Panc1 (cell line): ENCODE measurements at regions not wholly inside any gene's neighbourhood (a gene's known extent, or its start where the extent isn't known, plus 50 kb on each side); places are given as distances from the start of the nearest gene placed in this dataset.

ENCODE experiments used
- ATAC-seq: fragments of 200-7000 bp; cut with Tn5 transposase; 2 replicates; pipeline ENCODE4 v1.9.1; 2020; ENCODE audit warnings: mild to moderate bottlenecking, moderate library complexity
- BruUV-seq: library from RNA; stranded (reverse); fragments of 400-500 nt; replicated peaks from 2 replicates; lab custom pipeline; 2021; lab: Mats Ljungman, UMichigan
- CTCF ChIA-PET: fragments of 300-600 bp; sonication (Branson Sonifier 250); formaldehyde crosslinking; loops from one replicate; lab custom pipeline; 2022; ENCODE audit warnings: antibody characterized with exemption; lab: Charles Lee
- POLR2A ChIA-PET: fragments of 300-600 bp; sonication (Branson Sonifier 250); formaldehyde crosslinking; loops from one replicate; lab custom pipeline; 2022; ENCODE audit warnings: antibody characterized with exemption; lab: Charles Lee
- DNase-seq: peaks from one replicate; pipeline ENCODE4 v3.0.0-alpha.2; 2010; ENCODE audit warnings: low read depth, low spot score
- H3K27ac ChIP-seq: 2 replicates; pipeline ENCODE4 v1.5.1; 2011; ENCODE audit warnings: mild to moderate bottlenecking, low read length, inconsistent platforms
- H3K27me3 ChIP-seq: fragments of 200-500 bp; sonication (Bioruptor generic); 2 replicates; pipeline ENCODE4 v1.6.0; 2014; ENCODE audit warnings: low read length, inconsistent platforms; ENCODE audit not compliant: control insufficient read depth, insufficient read depth
- H3K36me3 ChIP-seq: fragments of 200-500 bp; sonication (Bioruptor generic); 2 replicates; pipeline ENCODE4 v1.5.1; 2014; ENCODE audit warnings: inconsistent platforms, mild to moderate bottlenecking, low read length, moderate library complexity; ENCODE audit not compliant: control insufficient read depth, insufficient read depth
- H3K4me1 ChIP-seq: 2 replicates; pipeline ENCODE4 v1.5.1; 2011; ENCODE audit warnings: inconsistent platforms, mild to moderate bottlenecking, low read length, moderate library complexity; ENCODE audit not compliant: control insufficient read depth, insufficient read depth
- H3K4me3 ChIP-seq, 2 experiments: 2 replicates each; pipeline ENCODE4 v1.5.1; 2011 to 2012; ENCODE audit warnings: low read depth in 2 of 2, low read length in 2 of 2, mild to moderate bottlenecking in 2 of 2, inconsistent platforms in 1 of 2, moderate library complexity in 1 of 2
- H3K9me3 ChIP-seq: fragments of 200-500 bp; sonication (Bioruptor generic); 2 replicates; pipeline ENCODE4 v1.5.1; 2014; ENCODE audit warnings: low read depth, mild to moderate bottlenecking, inconsistent platforms, low read length, moderate library complexity; ENCODE audit not compliant: control insufficient read depth, insufficient read depth
- POLR2AphosphoS5 ChIP-seq: IDR thresholded peaks from 2 replicates; pipeline ENCODE4 v1.6.1; 2012; ENCODE audit warnings: mild to moderate bottlenecking, low read depth, low read length, moderate library complexity
- SIN3A ChIP-seq: IDR thresholded peaks from 2 replicates; pipeline ENCODE4 v1.6.1; 2012; ENCODE audit warnings: low read depth, mild to moderate bottlenecking, low read length, moderate library complexity, borderline replicate concordance; ENCODE audit not compliant: insufficient read depth
- TCF7L2 ChIP-seq: IDR thresholded peaks from 2 replicates; pipeline ENCODE4 v1.6.1; 2011; ENCODE audit warnings: mild to moderate bottlenecking, low read depth, low read length, inconsistent platforms
- in situ Hi-C: cut with HindIII; loops from 2 replicates; pipeline ENCODE4 v1.10.0; 2016; ENCODE audit warnings: low sequenced_read_pairs, low pct_unique_long_range_greater_than_20kb
- intact Hi-C: fragments of 100-400 bp; cut with micrococcal nuclease; formaldehyde crosslinking; loops from one replicate; pipeline ENCODE4 v1.10.0; 2022; ENCODE audit not compliant: unreplicated experiment
- TF ChIP-seq, protein P1 (sequence below): fragments of 450-650 bp; IDR thresholded peaks from 2 replicates; pipeline ENCODE4 v1.5.1; 2017; ENCODE audit warnings: mild to moderate bottlenecking
- TF ChIP-seq, protein P2 (sequence below), 2 experiments: IDR thresholded peaks; 2 replicates each; pipeline ENCODE4 v1.6.1; 2011 to 2012; ENCODE audit warnings: low read depth in 2 of 2, control low read depth in 1 of 2, low read length in 1 of 2, mild to moderate bottlenecking in 1 of 2, moderate library complexity in 1 of 2; ENCODE audit not compliant: insufficient read depth in 1 of 2

DNA sequence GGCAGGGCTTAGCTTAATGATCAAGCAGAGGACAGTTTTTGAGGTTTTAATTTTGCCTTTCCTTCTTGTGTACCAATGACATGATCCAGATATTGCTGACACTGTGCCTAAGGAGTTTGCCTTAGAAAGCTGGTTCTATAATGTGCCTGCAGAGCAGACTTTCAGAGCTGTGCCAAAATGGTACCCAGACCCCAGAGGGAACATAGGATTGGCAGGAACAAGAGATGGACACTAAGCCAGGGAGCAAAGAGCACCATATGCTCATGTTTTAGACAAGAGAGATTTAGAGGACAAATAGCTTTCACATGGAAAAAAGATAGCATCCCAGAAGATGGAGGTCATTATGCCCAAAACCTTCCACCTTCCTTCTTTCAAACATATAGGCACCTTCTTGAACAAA lies 1241.5 kb upstream of the SPRY2 start:
- POLR2A ChIA-PET: no interaction called here
- ATAC-seq (no peak), DNase-seq (no peak)
- H3K27me3 ChIP-seq: no peaks in the 10 kb centered on the region
- no peak overlapping the region for H3K4me3 ChIP-seq
- intact Hi-C loops: no loop called here
- no peaks in the 10 kb centered on the region for H3K9me3 ChIP-seq
- BruUV-seq: no TSS peak
- CTCF ChIA-PET: interaction anchor here (0.6 kb wide), 1 partner anchor 35 kb away, joined by 3 read pairs; no protein-coding TSS in a partner anchor
- H3K36me3 ChIP-seq: no peaks in the 10 kb centered on the region
- TF ChIP-seq SIN3A (no peak), TCF7L2 (no peak), POLR2AphosphoS5 (no peak)
- TF ChIP-seq, protein P1, sequence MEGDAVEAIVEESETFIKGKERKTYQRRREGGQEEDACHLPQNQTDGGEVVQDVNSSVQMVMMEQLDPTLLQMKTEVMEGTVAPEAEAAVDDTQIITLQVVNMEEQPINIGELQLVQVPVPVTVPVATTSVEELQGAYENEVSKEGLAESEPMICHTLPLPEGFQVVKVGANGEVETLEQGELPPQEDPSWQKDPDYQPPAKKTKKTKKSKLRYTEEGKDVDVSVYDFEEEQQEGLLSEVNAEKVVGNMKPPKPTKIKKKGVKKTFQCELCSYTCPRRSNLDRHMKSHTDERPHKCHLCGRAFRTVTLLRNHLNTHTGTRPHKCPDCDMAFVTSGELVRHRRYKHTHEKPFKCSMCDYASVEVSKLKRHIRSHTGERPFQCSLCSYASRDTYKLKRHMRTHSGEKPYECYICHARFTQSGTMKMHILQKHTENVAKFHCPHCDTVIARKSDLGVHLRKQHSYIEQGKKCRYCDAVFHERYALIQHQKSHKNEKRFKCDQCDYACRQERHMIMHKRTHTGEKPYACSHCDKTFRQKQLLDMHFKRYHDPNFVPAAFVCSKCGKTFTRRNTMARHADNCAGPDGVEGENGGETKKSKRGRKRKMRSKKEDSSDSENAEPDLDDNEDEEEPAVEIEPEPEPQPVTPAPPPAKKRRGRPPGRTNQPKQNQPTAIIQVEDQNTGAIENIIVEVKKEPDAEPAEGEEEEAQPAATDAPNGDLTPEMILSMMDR: no peak
- TF ChIP-seq, protein P2, sequence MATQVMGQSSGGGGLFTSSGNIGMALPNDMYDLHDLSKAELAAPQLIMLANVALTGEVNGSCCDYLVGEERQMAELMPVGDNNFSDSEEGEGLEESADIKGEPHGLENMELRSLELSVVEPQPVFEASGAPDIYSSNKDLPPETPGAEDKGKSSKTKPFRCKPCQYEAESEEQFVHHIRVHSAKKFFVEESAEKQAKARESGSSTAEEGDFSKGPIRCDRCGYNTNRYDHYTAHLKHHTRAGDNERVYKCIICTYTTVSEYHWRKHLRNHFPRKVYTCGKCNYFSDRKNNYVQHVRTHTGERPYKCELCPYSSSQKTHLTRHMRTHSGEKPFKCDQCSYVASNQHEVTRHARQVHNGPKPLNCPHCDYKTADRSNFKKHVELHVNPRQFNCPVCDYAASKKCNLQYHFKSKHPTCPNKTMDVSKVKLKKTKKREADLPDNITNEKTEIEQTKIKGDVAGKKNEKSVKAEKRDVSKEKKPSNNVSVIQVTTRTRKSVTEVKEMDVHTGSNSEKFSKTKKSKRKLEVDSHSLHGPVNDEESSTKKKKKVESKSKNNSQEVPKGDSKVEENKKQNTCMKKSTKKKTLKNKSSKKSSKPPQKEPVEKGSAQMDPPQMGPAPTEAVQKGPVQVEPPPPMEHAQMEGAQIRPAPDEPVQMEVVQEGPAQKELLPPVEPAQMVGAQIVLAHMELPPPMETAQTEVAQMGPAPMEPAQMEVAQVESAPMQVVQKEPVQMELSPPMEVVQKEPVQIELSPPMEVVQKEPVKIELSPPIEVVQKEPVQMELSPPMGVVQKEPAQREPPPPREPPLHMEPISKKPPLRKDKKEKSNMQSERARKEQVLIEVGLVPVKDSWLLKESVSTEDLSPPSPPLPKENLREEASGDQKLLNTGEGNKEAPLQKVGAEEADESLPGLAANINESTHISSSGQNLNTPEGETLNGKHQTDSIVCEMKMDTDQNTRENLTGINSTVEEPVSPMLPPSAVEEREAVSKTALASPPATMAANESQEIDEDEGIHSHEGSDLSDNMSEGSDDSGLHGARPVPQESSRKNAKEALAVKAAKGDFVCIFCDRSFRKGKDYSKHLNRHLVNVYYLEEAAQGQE (IDR thresholded peaks at IDR 0.05; ENCODE audit: insufficient read depth in 1 of 2, low read depth in 2 of 2, low read length in 1 of 2): no peak
- in situ Hi-C loops: no loop called here
- no peak overlapping the region for H3K27ac ChIP-seq
- H3K4me1 ChIP-seq: no peaks in the 10 kb centered on the region

DNA sequence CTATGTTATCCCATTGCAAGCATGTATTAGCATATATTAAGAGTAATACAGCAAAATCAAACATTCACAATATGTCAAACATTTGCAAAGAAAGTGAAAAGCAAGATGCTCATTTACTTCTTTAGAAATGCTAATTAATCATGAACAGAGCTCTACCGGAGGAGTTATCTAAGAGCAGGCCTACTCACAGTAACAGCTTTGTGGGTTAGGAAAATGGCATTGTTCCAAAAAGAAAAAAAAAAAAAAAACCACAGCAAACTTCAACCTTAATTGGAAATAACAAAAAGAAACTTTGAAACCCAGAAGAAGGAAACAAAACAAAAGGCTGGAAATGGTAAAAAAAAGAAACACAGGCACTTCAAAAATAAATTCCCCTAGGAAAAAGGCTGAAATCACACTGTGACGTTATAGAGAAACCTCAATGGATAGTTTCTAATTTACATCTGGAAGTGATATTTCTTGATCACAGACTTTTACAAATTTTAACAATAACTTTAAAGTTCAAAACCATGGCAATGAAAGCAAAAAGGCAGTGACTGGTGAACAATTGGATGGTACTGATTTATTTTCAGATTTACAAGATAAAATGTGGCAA lies 1236.8 kb upstream of the SPRY2 start:
- TF ChIP-seq SIN3A (no peak), POLR2AphosphoS5 (no peak), TCF7L2 (no peak)
- TF ChIP-seq, protein P2 (IDR thresholded peaks at IDR 0.05; ENCODE audit: insufficient read depth in 1 of 2, low read depth in 2 of 2, low read length in 1 of 2): no peak
- TF ChIP-seq, protein P1: no peak
- no peak for DNase-seq
- CTCF ChIA-PET: no interaction called here

More for the DNA sequence above, 1236.8 kb upstream of the SPRY2 start:
- H3K4me1 ChIP-seq: no peaks in the 10 kb centered on the region
- in situ Hi-C loops (no loop called here), intact Hi-C loops (no loop called here)
- POLR2A ChIA-PET: no interaction called here
- no peaks in the 10 kb centered on the region for H3K9me3 ChIP-seq
- H3K27ac ChIP-seq: no peak overlapping the region
- H3K36me3 ChIP-seq: no peaks in the 10 kb centered on the region
- H3K27me3 ChIP-seq: no peaks in the 10 kb centered on the region
- BruUV-seq: no TSS peak
- no peak overlapping the region for H3K4me3 ChIP-seq
- ATAC-seq: no peak
